Astrocyte of the hippocampus (primary cell): ENCODE measurements at regions not wholly inside any gene's neighbourhood (a gene's known extent, or its start where the extent isn't known, plus 50 kb on each side); places are given as distances from the start of the nearest gene placed in this dataset.
A peak's percentile ranks its signal among the peaks of the same experiment; 100 is the strongest.
"Not testable (repeated sequence)": the region's sequence is repeated elsewhere in the genome, so short reads cannot be mapped to it uniquely, and the experiment has no call there.

Experiments used
- DNase-seq: peaks from one replicate; pipeline ENCODE4 v3.0.0; 2011; ENCODE audit warnings: low read depth, low spot score

- no peak for DNase-seq
Measured at GRCh38 chr5:174482607-174483024, 241.8 kb upstream of the MSX2 start.

GRCh38 chr5:174483411-174483810, 241.0 kb upstream of the MSX2 start:
- DNase-seq: no peak

GRCh38 chr5:174489215-174489614, 235.2 kb upstream of the MSX2 start:
- no peak for DNase-seq

- DNase-seq: no peak
Measured at GRCh38 chr5:174489920-174490597, 234.3 kb upstream of the MSX2 start.

GRCh38 chr5:174490728-174491127, 233.7 kb upstream of the MSX2 start:
- DNase-seq: no peak

- no peak for DNase-seq
Measured at GRCh38 chr5:174491265-174491664, 233.1 kb upstream of the MSX2 start.

- no peak for DNase-seq
Measured at GRCh38 chr5:174491761-174492350, 232.5 kb upstream of the MSX2 start.

GRCh38 chr5:174493530-174493929, 230.9 kb upstream of the MSX2 start:
- DNase-seq: no peak

GRCh38 chr5:174497939-174498338, 226.4 kb upstream of the MSX2 start:
- DNase-seq: not testable (repeated sequence)

GRCh38 chr5:174498575-174498974, 225.8 kb upstream of the MSX2 start:
- DNase-seq: not testable (repeated sequence)

GRCh38 chr5:174500636-174501035, 223.7 kb upstream of the MSX2 start:
- no peak for DNase-seq

GRCh38 chr5:174501461-174502069, 222.8 kb upstream of the MSX2 start:
- DNase-seq: peak; percentile 51

GRCh38 chr5:174503086-174503460, 221.3 kb upstream of the MSX2 start:
- no peak for DNase-seq

GRCh38 chr5:174503461-174504265, 220.7 kb upstream of the MSX2 start:
- DNase-seq: peak; percentile 66

- no peak for DNase-seq
Measured at GRCh38 chr5:174504266-174504726, 220.1 kb upstream of the MSX2 start.

GRCh38 chr5:174505621-174506020, 218.8 kb upstream of the MSX2 start:
- peak; percentile 24 for DNase-seq

GRCh38 chr5:174510782-174511453, 213.5 kb upstream of the MSX2 start:
- DNase-seq: not testable (repeated sequence)

- DNase-seq: no peak
Measured at GRCh38 chr5:174511714-174512253, 212.6 kb upstream of the MSX2 start.

GRCh38 chr5:174514325-174514724, 210.1 kb upstream of the MSX2 start:
- no peak for DNase-seq

GRCh38 chr5:174514983-174515394, 209.4 kb upstream of the MSX2 start:
- DNase-seq: peak; percentile 84

- DNase-seq: no peak
Measured at GRCh38 chr5:174516741-174517140, 207.6 kb upstream of the MSX2 start.
